Stimulated activated memory B cell treated with anti-CD40 and anti-IgM and Interleukin-4, amounts not matched to agents 10 μg/mL and 1 μg/mL and 100 μg/mL, for 72 hours (primary cell): ENCODE measurements at regions not wholly inside any gene's neighbourhood (a gene's known extent, or its start where the extent isn't known, plus 50 kb on each side); places are given as distances from the start of the nearest gene placed in this dataset.

Source experiments
- ATAC-seq: fragments of 150-1000 bp; cut with Tn5 transposase; 2 replicates; pipeline ENCODE4 v1.10.0; 2021
- H3K27ac Mint-ChIP-seq: one replicate; pipeline ENCODE4 v1.8.0; 2022; ENCODE audit warnings: mild to moderate bottlenecking, mixed read lengths
- H3K27me3 Mint-ChIP-seq: one replicate; pipeline ENCODE4 v1.8.0; 2022; ENCODE audit warnings: mixed read lengths
- H3K36me3 Mint-ChIP-seq: one replicate; pipeline ENCODE4 v1.8.0; 2022; ENCODE audit warnings: mixed read lengths
- H3K4me1 Mint-ChIP-seq: one replicate; pipeline ENCODE4 v1.8.0; 2022; ENCODE audit warnings: mixed read lengths
- H3K4me3 Mint-ChIP-seq: one replicate; pipeline ENCODE4 v1.8.0; 2022; ENCODE audit warnings: mild to moderate bottlenecking, moderate library complexity, mixed read lengths
- H3K9me3 Mint-ChIP-seq: one replicate; pipeline ENCODE4 v1.8.0; 2022; ENCODE audit warnings: mixed read lengths

DNA sequence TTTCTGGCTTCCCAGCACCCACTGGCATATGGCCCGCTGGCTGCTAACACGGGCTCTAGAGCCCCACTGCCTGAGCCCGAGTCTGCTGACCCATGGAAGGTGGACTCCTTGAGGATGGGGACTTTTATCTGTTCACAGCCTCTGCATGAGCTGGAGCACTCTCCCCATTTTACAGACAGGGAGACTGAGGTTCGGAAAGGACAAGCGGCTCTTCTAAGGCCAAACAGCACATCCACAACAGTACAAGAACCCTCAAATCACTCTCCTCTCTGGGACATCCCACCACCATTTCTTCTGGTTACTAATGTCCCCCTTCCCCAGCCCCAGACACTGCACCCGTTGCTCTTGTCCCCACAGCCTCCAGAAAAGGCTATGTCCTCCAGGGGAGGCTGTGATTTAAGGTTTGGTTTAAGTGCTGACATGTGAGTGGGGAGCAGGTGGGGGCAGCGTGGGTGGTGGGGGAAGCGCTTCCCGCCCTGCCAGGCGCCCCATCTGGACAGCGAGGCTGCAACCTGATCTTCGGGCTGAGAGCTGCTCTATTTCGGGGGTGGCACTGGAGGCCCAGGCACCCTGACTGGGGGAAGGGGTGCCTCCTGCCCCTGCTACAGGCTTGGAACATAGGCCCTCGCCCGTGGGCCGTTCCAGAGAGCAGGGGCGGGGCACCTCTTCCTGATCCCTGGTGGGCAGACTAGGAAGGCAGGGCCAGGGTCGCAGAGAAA is 104.8 kb upstream of the WNT4 start:
- Mint-ChIP-seq H3K4me3 (no peak overlapping the region), H3K9me3 (no peaks in the 10 kb centered on the region), H3K27me3 (peaks cover 67% of the 10 kb centered on the region), H3K4me1 (peaks cover under 1% of the 10 kb centered on the region), H3K36me3 (no peaks in the 10 kb centered on the region), H3K27ac (no peak overlapping the region)
- no peak for ATAC-seq

DNA sequence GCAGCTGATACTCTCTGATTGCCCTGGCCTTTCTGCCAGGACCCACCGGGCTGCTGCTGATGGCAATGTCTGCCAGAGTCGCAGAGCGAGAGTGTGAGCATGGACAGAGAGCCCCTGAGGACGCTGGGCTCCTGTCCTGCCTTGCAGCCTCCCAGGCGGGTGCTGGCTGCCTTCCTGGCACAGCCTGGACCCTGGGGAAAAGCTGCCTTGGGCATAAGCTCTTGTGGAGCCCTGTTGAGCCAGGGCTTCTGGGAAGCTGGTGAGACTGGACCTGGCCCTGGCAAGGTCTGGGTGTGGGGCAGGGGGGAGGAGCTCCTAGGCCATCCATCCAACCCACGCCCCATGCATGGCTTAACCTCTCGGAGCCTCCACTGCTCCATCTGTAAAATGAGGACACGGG is 105.8 kb upstream of the WNT4 start:
- H3K27me3 Mint-ChIP-seq = peaks cover 78% of the 10 kb centered on the region
- peaks cover 5% of the 10 kb centered on the region for H3K4me1 Mint-ChIP-seq
- no peak overlapping the region for H3K27ac Mint-ChIP-seq
- H3K4me3 Mint-ChIP-seq = no peak overlapping the region
- H3K9me3 Mint-ChIP-seq = no peaks in the 10 kb centered on the region
- H3K36me3 Mint-ChIP-seq = no peaks in the 10 kb centered on the region
- no peak for ATAC-seq

DNA sequence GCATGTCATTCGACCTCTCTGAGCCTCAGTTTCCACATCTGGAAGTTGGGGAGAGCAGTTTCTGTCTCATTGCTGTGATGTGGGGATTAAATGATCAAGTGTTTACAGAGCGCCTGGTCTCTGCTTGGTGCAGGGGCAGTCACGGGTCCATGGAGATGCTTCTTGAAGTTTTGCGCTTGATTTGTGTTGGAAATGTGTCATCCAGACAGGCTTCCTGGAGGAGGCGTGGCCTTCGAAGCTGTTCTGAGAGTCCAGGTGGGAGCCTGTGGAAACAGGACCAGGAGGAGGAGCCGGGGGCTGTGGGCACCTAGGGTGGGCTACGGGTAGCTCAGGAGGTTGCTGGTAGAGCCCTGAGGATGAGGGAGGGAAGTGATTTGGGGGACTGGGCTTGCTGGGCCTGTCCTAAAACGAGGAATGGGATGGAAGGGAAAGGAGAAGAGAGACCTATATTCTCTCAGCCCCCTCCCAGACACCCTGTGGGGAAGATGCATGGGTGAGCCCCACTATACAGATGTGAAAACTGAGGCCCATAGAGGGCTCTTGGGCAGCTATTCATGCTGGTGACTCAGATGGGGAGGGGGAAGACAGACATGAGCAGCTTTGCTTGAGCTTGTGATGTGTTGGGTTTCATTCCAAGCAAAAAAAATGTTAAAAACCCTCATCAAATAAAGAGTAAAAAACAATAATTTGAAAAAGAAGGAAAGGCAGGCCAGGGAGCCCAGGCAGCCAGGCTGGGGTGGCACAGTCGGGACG is 107.2 kb upstream of the WNT4 start:
- Mint-ChIP-seq H3K4me1 (peaks cover 5% of the 10 kb centered on the region), H3K4me3 (no peak overlapping the region), H3K27me3 (peaks cover 78% of the 10 kb centered on the region), H3K27ac (no peak overlapping the region), H3K9me3 (no peaks in the 10 kb centered on the region), H3K36me3 (no peaks in the 10 kb centered on the region)
- no peak for ATAC-seq

DNA sequence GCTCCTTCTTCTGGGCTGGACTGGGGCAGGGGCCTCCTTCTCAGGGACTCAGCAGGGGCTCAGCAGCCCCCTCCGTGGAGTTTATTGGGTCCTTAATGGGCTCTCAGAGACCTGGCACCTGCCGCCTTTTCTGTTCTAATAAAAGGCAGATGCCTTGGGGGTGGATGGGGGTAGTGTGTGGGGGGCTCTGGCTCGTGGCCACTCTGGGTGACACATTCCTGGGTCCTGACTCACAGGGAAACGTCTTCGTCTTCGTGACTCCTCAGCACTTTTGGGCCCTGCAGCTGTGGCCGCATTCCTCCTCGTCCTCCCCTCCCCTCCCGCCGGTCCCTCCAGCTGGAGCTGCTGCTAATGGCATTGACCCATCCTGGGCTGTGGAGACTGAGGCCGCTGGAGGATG is 107.8 kb upstream of the WNT4 start:
- no peak overlapping the region for H3K27ac Mint-ChIP-seq
- H3K36me3 Mint-ChIP-seq = no peaks in the 10 kb centered on the region
- no peaks in the 10 kb centered on the region for H3K9me3 Mint-ChIP-seq
- H3K4me1 Mint-ChIP-seq = peaks cover 5% of the 10 kb centered on the region
- ATAC-seq = no peak
- H3K27me3 Mint-ChIP-seq = peaks cover 81% of the 10 kb centered on the region
- H3K4me3 Mint-ChIP-seq = no peak overlapping the region

DNA sequence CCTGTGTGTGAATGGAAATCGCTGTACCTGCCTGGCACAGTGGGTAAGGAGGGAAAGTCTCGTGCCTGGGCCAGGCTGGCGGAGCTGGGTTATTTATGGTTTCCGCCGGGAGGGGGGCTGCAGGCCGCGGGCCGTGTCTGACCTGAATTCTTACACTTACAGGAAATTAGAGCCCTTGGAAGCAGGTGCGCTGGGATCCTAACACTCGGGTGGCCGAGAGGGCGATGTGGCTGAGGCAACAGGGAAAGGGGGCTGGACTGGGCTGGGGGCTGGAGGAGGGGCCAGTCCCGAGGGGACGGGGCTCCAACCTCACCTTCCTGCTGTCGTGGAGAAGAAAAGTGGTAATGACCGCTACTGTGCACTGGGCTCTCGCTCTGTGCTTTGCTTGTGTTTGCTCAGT is 109.4 kb upstream of the WNT4 start:
- Mint-ChIP-seq H3K27ac (no peak overlapping the region), H3K27me3 (peaks cover 93% of the 10 kb centered on the region)

DNA sequence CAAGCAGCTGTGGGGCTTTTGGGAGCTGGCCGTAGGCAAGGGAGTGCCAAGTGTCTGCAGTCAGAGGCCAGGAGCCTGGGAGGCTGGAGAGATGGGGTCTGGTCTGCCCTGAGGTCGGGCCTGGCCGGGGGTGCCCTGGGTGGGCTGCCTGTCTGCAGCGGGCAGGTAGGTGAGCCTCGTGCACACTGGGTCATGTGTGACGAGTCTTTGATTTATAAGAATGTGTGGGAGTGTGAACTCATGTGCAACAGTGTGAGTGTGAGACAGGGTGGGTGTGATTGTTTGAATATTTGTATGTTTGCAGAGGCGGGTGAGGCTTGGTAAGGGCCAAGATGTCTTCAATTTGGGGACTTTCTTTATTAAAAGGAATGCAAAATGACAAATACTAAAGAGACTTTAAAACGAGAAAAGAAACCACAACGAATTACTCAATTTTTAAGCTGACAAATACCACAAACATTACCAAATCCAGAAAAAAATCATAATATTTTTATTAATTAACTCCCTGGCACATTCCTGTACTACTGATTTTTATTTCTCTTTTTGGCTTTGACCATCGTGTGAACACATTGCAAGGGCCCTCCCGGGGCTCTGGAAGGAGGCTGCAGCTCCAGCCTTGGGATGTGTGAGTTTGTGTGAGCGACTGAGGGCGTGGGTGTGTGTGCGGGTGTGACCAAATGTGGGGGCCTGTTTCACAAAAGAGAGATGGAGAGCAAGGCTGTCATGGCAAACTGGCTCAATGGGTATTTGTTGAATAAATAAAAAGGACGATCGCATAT is 110.3 kb upstream of the WNT4 start:
- Mint-ChIP-seq H3K4me1 (peaks cover 5% of the 10 kb centered on the region), H3K9me3 (no peaks in the 10 kb centered on the region), H3K27ac (no peak overlapping the region), H3K4me3 (no peak overlapping the region), H3K27me3 (peaks cover 84% of the 10 kb centered on the region), H3K36me3 (no peaks in the 10 kb centered on the region)
- no peak for ATAC-seq

More for the DNA sequence above, 109.4 kb upstream of the WNT4 start:
- H3K4me3 Mint-ChIP-seq = no peak overlapping the region
- ATAC-seq = no peak
- H3K36me3 Mint-ChIP-seq = no peaks in the 10 kb centered on the region
- H3K9me3 Mint-ChIP-seq = no peaks in the 10 kb centered on the region
- peaks cover 5% of the 10 kb centered on the region for H3K4me1 Mint-ChIP-seq

DNA sequence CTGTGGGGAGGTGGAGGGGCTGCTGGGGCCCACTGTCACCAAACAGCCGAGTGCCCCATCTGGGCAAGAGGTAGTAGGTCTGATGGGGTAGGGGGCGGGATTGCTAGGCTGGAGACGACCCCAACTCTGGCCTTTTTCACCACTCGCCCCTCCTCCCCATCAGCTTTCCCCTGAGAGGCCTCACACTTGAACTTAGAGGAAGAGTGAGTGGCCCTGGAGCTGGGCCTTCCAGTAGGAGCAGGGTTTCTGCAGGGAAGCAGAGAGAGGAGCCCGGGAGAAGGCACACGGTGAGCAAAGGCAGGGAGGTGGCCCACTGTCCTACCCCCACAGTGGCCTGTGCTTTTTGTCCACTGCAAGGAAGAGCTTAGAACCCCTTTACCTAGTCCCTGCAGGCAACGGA is 111.9 kb upstream of the WNT4 start:
- H3K27ac Mint-ChIP-seq = no peak overlapping the region
- H3K4me3 Mint-ChIP-seq = no peak overlapping the region
- no peaks in the 10 kb centered on the region for H3K36me3 Mint-ChIP-seq
- H3K27me3 Mint-ChIP-seq = peaks cover 69% of the 10 kb centered on the region
- no peaks in the 10 kb centered on the region for H3K9me3 Mint-ChIP-seq
- peaks cover 5% of the 10 kb centered on the region for H3K4me1 Mint-ChIP-seq
- ATAC-seq = no peak

DNA sequence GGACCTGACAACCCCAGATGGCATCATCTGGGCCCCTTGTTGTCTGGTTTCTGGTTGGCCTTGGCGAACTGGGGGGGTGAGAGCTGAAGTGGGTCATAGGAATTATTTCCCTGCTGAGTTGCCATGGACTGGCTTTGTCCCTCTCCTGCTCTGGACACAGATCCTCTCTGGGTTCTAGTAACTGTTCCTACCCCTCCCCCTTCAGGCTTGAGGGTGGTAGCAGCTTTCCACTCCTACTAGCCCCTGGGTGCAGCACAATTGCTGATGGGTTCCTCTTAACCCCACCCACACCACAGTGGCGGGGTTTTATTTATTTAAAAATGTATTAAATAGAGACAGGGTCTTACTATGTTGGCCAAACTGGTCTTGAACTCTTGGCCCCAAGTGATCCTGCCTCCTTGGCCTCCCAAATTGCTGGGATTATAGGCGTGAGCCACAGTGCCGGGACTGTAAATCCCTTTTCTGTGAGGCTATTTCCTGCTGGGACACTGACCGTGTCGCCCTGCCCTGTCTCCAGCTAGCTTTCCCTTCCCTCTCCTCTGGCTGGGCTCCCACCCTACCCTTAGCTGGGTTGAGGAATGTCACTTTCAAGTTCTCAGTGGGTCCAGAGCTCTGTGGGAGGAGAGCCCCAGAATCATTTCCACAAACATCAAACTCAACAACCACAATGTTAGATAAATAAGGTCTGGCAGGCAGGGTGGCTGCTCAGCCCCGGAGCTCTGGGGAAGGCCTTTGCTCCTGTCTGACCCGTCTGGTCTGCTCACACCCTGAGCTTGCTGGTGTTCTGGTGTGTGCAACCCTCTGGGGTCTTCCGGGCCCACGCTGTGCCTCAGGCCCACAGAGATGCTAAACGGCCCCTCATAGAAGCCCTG is 112.7 kb upstream of the WNT4 start:
- H3K4me3 Mint-ChIP-seq = no peak overlapping the region
- no peak for ATAC-seq
- no peak overlapping the region for H3K27ac Mint-ChIP-seq
- peaks cover 61% of the 10 kb centered on the region for H3K27me3 Mint-ChIP-seq
- no peaks in the 10 kb centered on the region for H3K36me3 Mint-ChIP-seq
- peaks cover 5% of the 10 kb centered on the region for H3K4me1 Mint-ChIP-seq
- H3K9me3 Mint-ChIP-seq = peaks cover 3% of the 10 kb centered on the region

DNA sequence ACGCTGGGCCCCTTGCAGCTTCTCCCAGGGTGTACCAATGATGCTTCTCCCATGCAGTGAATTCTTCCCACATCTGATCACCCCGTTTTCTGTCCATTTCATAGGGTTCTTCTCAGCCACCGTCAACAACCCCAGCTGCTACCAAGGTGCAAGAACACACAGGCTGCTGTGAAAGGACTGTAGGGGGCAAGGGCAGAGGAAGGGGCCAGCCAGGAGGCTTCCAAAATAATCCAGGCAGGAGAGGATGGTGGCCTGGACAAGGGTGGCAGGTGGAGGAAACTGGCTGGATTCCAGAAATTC is 113.3 kb upstream of the WNT4 start:
- no peaks in the 10 kb centered on the region for H3K36me3 Mint-ChIP-seq
- no peak for ATAC-seq
- H3K4me1 Mint-ChIP-seq = peaks cover 5% of the 10 kb centered on the region
- H3K9me3 Mint-ChIP-seq = peaks cover 7% of the 10 kb centered on the region
- peaks cover 55% of the 10 kb centered on the region for H3K27me3 Mint-ChIP-seq
- no peak overlapping the region for H3K27ac Mint-ChIP-seq
- H3K4me3 Mint-ChIP-seq = no peak overlapping the region

DNA sequence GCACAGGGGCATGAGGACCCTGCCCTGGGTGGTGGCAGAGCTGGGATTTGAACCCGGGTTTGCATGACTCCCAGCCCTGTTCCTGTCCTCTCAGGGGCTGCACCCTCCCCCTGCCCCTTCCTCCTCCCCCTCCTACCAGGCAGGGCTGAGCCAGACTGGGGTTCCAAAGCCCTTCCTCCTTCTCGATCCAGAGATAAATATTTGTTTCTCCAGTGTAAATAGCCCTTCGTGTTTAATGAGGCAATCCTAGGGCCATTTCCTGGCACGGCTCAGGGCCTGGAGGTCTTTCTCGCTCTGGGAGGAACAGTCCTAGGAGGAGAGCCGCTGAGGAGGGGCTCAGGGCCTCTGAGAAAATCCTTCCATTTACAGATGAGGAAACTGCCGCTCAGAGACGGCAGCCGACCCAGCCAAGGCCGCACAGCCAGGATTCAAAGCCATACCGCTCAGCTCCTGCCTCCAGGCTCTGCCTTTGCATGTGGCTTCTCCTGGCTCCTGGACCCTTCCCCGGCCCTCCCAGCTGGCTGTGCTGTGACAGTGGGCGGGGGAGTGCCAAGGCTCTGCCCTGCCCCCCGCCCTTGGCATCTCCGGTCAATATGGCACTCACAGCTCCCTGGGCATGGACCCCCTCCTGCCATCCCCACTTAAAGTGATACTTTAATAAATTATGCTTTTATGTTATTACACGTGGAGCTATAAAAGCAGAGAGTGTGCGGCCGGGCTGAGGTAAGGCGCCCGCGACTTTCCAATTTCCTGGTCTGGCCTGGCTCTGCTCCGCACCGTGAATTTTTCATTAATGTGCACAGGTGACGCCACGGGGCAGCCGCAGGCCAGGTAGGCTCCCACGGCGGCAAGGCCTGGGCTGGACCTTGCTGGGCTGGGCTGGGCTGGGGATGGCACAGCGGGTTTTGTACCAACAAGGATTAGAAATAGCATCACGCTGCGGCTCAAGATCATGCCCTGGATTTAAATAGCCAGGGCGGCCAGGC is 114.7 kb upstream of the WNT4 start:
- peaks cover 41% of the 10 kb centered on the region for H3K27me3 Mint-ChIP-seq
- ATAC-seq = no peak
- H3K4me3 Mint-ChIP-seq = no peak overlapping the region
- H3K36me3 Mint-ChIP-seq = no peaks in the 10 kb centered on the region
- H3K27ac Mint-ChIP-seq = no peak overlapping the region
- peaks cover 8% of the 10 kb centered on the region for H3K4me1 Mint-ChIP-seq
- peaks cover 7% of the 10 kb centered on the region for H3K9me3 Mint-ChIP-seq

DNA sequence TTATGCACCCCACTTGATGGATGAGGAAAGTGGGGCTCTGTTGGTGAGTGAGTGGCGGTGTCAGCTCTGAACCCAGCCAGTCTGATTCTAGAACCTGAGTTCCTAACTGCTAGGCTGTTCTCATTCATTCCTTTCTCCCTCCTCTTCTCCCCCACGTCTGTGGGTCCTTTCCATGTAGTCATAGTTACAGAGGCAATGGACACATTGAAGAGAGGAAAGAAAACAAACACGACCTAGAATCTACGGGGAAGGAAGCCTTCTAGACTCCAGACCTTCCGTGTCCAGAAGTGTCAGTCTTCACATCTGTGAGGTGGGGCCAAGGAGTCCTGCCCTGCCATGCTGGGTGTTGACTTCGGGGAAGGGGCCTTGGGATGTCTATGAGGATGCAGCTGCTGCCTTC is 115.8 kb upstream of the WNT4 start:
- ATAC-seq = no peak
- peaks cover 7% of the 10 kb centered on the region for H3K9me3 Mint-ChIP-seq
- no peak overlapping the region for H3K4me3 Mint-ChIP-seq
- peaks cover 6% of the 10 kb centered on the region for H3K4me1 Mint-ChIP-seq
- H3K27ac Mint-ChIP-seq = no peak overlapping the region
- peaks cover 33% of the 10 kb centered on the region for H3K27me3 Mint-ChIP-seq
- no peaks in the 10 kb centered on the region for H3K36me3 Mint-ChIP-seq

DNA sequence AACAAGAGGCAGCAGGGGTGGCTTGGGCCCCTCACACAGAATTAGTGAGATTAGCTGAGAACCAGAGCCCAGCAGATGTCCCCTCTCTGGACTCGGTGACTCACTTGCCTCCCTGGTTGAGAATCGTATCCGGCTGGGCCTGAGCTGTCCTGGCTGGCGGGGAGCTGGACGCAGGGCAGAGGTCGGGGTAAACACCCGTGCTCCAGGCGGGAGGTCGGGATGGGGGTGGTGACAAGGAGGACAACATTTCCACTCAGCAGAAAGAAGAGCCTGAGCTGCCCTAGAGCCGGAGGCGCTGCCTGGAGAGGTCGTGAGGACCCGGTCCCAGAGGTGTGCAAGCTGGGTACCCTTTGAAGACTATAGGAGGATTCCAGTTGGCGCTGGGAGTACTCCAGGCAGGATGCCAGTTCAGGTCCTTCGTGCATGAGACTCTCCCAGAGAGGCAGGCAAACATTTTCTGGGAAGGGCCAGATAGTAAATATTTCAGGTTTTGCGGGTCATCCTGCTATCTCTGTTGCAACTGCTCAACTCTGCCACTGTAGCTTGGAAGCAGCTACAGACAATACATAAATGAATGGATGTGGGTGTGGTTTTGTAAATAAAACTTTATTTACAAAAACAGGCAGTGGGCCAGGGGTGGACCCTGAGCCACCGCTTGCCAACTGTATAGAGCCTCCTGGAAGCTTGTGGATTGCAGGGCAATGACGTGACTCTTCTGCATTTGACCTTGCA is 116.8 kb upstream of the WNT4 start:
- peaks cover 33% of the 10 kb centered on the region for H3K27me3 Mint-ChIP-seq
- ATAC-seq = no peak
- H3K36me3 Mint-ChIP-seq = no peaks in the 10 kb centered on the region
- peaks cover 6% of the 10 kb centered on the region for H3K4me1 Mint-ChIP-seq
- no peak overlapping the region for H3K4me3 Mint-ChIP-seq
- peaks cover 7% of the 10 kb centered on the region for H3K9me3 Mint-ChIP-seq
- H3K27ac Mint-ChIP-seq = no peak overlapping the region

DNA sequence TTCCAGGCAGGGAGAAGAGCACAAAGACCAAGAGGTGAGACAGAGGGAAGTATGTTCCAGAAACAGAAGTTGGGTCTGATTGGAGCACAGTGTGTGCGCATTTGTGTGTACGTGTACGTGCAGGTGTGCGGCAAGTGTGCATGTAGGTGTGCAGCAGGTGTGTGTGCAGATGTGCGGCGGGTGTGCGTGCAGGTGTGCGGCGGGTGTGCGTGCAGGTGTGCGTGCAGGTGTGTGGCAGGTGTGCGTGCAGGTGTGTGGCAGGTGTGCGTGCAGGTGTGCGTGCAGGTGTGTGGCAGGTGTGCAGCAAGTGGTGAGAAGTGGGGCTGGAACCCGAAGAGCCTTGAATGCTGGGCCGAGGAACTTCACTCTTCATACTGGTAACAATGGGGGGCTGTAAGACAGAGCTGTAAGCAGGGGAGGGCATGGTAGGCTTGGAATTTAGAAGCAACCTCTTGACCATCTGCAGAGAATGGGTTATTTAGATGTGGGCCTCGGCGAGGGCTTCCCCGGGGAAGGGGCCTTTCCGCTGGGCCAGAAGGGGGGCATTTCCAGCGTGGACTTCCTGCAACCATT is 118.0 kb upstream of the WNT4 start:
- no peaks in the 10 kb centered on the region for H3K36me3 Mint-ChIP-seq
- H3K27ac Mint-ChIP-seq = no peak overlapping the region
- peaks cover 32% of the 10 kb centered on the region for H3K27me3 Mint-ChIP-seq
- no peak overlapping the region for H3K4me3 Mint-ChIP-seq
- peaks cover 7% of the 10 kb centered on the region for H3K9me3 Mint-ChIP-seq
- peaks cover 6% of the 10 kb centered on the region for H3K4me1 Mint-ChIP-seq
- no peak for ATAC-seq
